ENCODE measurements at regions not wholly inside any gene's neighbourhood (a gene's known extent, or its start where the extent isn't known, plus 50 kb on each side); places are given as distances from the start of the nearest gene placed in this dataset.
"Not testable (repeated sequence)": the region's sequence is repeated elsewhere in the genome, so short reads cannot be mapped to it uniquely, and the experiment has no call there.

DNA sequence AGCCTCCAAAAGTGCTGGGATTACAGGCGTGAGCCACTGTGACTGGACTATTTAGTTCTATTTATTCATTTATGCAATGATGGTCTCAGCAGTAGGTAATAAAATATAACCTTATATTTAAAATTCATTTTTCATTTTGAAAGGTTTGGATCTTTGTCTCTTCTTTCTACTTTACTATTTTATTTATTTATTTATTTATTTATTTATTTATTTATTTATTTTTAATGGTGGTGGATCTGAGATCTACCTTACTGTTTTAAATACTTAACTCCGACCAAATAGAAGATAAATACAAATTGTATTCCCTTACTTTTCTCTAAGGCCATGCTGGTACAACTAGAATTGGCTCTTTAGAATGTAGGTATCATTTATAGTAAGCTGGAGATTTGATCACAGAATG, 159.9 kb upstream of the NBPF19 start:
- not testable (repeated sequence) for TF ChIP-seq POLR2A, EP300 (IDR thresholded peaks at IDR 0.05)
- TF ChIP-seq, protein P1, sequence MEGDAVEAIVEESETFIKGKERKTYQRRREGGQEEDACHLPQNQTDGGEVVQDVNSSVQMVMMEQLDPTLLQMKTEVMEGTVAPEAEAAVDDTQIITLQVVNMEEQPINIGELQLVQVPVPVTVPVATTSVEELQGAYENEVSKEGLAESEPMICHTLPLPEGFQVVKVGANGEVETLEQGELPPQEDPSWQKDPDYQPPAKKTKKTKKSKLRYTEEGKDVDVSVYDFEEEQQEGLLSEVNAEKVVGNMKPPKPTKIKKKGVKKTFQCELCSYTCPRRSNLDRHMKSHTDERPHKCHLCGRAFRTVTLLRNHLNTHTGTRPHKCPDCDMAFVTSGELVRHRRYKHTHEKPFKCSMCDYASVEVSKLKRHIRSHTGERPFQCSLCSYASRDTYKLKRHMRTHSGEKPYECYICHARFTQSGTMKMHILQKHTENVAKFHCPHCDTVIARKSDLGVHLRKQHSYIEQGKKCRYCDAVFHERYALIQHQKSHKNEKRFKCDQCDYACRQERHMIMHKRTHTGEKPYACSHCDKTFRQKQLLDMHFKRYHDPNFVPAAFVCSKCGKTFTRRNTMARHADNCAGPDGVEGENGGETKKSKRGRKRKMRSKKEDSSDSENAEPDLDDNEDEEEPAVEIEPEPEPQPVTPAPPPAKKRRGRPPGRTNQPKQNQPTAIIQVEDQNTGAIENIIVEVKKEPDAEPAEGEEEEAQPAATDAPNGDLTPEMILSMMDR (IDR thresholded peaks at IDR 0.05) = not testable (repeated sequence)
